CD14-positive monocyte (primary cell): ENCODE measurements at regions not wholly inside any gene's neighbourhood (a gene's known extent, or its start where the extent isn't known, plus 50 kb on each side); places are given as distances from the start of the nearest gene placed in this dataset.

Experiments used
- DNase-seq, 3 donors: peaks; one replicate each; pipeline ENCODE4 v3.0.0-alpha.2; 2011 to 2022
- H2AFZ ChIP-seq: 2 replicates; pipeline ENCODE4 v1.6.0; 2012; ENCODE audit warnings: mild to moderate bottlenecking, low read depth, low read length, inconsistent platforms; ENCODE audit not compliant: insufficient read depth, poor library complexity, severe bottlenecking
- H3K27ac ChIP-seq, 2 donors: 1 replicate in 1 of 2; 2 replicates in 1 of 2; pipeline ENCODE4 v1.5.1; 2012 to 2013; ENCODE audit warnings: low read length in 2 of 2, control low read depth in 1 of 2, inconsistent platforms in 1 of 2, low read depth in 1 of 2, mild to moderate bottlenecking in 1 of 2
- H3K27me3 ChIP-seq, 2 donors: one replicate each; pipeline versions ENCODE4 v1.6.0 to v1.6.1; 2011 to 2013; ENCODE audit warnings: low read length in 2 of 2; ENCODE audit not compliant: control insufficient read depth in 2 of 2, insufficient read depth in 2 of 2
- H3K36me3 ChIP-seq, 2 donors: replicated peaks in 1 of 2; 1 replicate in 1 of 2; 2 replicates in 1 of 2; pipeline versions ENCODE4 v1.5.1 to v1.6.1; 2012 to 2013; ENCODE audit warnings: low read length in 2 of 2, control low read depth in 1 of 2, inconsistent platforms in 1 of 2, mild to moderate bottlenecking in 1 of 2; ENCODE audit not compliant: insufficient read depth in 2 of 2, control insufficient read depth in 1 of 2
- H3K4me1 ChIP-seq, 2 donors: 1 replicate in 1 of 2; 2 replicates in 1 of 2; pipeline versions ENCODE4 v1.5.1 to v1.6.1; 2012 to 2013; ENCODE audit warnings: low read length in 2 of 2, control low read depth in 1 of 2, inconsistent platforms in 1 of 2, mild to moderate bottlenecking in 1 of 2, moderate library complexity in 1 of 2; ENCODE audit not compliant: insufficient read depth in 2 of 2, control insufficient read depth in 1 of 2
- H3K4me2 ChIP-seq: replicated peaks from 2 replicates; pipeline ENCODE3; 2012; ENCODE audit warnings: low read length, moderate library complexity, mild to moderate bottlenecking; ENCODE audit not compliant: poor library complexity, severe bottlenecking; ENCODE audit errors: extremely low read depth
- H3K4me3 ChIP-seq, 3 experiments: fragments of 200-600 bp in 1 of 3; sonication (generic) in 1 of 3; replicated peaks in 1 of 3; 1 replicate in 2 of 3; 2 replicates in 1 of 3; pipeline ENCODE4 v1.5.1; 2011 to 2013; ENCODE audit warnings: low read length in 3 of 3, mild to moderate bottlenecking in 3 of 3, control low read depth in 2 of 3, low read depth in 2 of 3, inconsistent platforms in 1 of 3, moderate library complexity in 1 of 3
- H3K79me2 ChIP-seq: 2 replicates; pipeline ENCODE4 v1.6.0; 2012; ENCODE audit warnings: mild to moderate bottlenecking, control low read depth, inconsistent platforms, low read length, moderate library complexity; ENCODE audit not compliant: insufficient read depth
- H3K9ac ChIP-seq: 2 replicates; pipeline ENCODE4 v1.6.0; 2017; ENCODE audit warnings: low read length, mild to moderate bottlenecking; ENCODE audit not compliant: insufficient read depth, poor library complexity, severe bottlenecking
- H3K9me3 ChIP-seq, 2 donors: replicated peaks in 1 of 2; 1 replicate in 1 of 2; 2 replicates in 1 of 2; pipeline versions ENCODE4 v1.5.1 to v1.6.1; 2012 to 2013; ENCODE audit warnings: low read length in 2 of 2, control low read depth in 1 of 2; ENCODE audit not compliant: control insufficient read depth in 1 of 2, insufficient read depth in 1 of 2
- H4K20me1 ChIP-seq: 2 replicates; pipeline ENCODE4 v1.6.0; 2012; ENCODE audit warnings: mild to moderate bottlenecking, low read length, control low read depth, moderate library complexity; ENCODE audit not compliant: insufficient read depth
- H3K27ac Mint-ChIP-seq, 7 donors: one replicate each; pipeline ENCODE4 v1.8.0; 2020; ENCODE audit warnings: mild to moderate bottlenecking in 7 of 7, mixed read lengths in 7 of 7, moderate library complexity in 6 of 7, inconsistent platforms in 2 of 7
- H3K27me3 Mint-ChIP-seq, 3 donors: one replicate each; pipeline ENCODE4 v1.8.0; 2021 to 2022; ENCODE audit warnings: low read depth in 3 of 3, mild to moderate bottlenecking in 3 of 3, mixed read lengths in 3 of 3, moderate library complexity in 3 of 3, inconsistent platforms in 1 of 3
- H3K36me3 Mint-ChIP-seq, 2 donors: one replicate each; pipeline ENCODE4 v1.8.0; 2020; ENCODE audit warnings: mixed read lengths in 2 of 2, inconsistent platforms in 1 of 2, mild to moderate bottlenecking in 1 of 2
- H3K4me1 Mint-ChIP-seq: one replicate; pipeline ENCODE4 v1.8.0; 2020; ENCODE audit warnings: mild to moderate bottlenecking, mixed read lengths
- H3K4me3 Mint-ChIP-seq, 2 donors: one replicate each; pipeline ENCODE4 v1.8.0; 2020; ENCODE audit warnings: mild to moderate bottlenecking in 2 of 2, mixed read lengths in 2 of 2, moderate library complexity in 1 of 2
- H3K9me3 Mint-ChIP-seq, 7 donors: one replicate each; pipeline ENCODE4 v1.8.0; 2020 to 2022; ENCODE audit warnings: mixed read lengths in 7 of 7, mild to moderate bottlenecking in 6 of 7, moderate library complexity in 6 of 7, inconsistent platforms in 2 of 7
- WGBS: methylation state at CpG from one replicate; pipeline ENCODE4 v1.1.5; 2013; ENCODE audit warnings: missing lambda C conversion rate; ENCODE audit not compliant: insufficient coverage; 5-methylcytosine and 5-hydroxymethylcytosine counted together
- intact Hi-C, 2 donors: fragments of 100-400 bp; cut with micrococcal nuclease; formaldehyde crosslinking; loops; one replicate each; pipeline versions ENCODE4 v1.15.0 to v1.15.1; 2023
- TF ChIP-seq, protein P1 (sequence below): fragments of 200-600 bp; IDR thresholded peaks from one replicate; pipeline ENCODE4 v1.8.0; 2022; ENCODE audit warnings: antibody characterized with exemption, mild to moderate bottlenecking

DNA sequence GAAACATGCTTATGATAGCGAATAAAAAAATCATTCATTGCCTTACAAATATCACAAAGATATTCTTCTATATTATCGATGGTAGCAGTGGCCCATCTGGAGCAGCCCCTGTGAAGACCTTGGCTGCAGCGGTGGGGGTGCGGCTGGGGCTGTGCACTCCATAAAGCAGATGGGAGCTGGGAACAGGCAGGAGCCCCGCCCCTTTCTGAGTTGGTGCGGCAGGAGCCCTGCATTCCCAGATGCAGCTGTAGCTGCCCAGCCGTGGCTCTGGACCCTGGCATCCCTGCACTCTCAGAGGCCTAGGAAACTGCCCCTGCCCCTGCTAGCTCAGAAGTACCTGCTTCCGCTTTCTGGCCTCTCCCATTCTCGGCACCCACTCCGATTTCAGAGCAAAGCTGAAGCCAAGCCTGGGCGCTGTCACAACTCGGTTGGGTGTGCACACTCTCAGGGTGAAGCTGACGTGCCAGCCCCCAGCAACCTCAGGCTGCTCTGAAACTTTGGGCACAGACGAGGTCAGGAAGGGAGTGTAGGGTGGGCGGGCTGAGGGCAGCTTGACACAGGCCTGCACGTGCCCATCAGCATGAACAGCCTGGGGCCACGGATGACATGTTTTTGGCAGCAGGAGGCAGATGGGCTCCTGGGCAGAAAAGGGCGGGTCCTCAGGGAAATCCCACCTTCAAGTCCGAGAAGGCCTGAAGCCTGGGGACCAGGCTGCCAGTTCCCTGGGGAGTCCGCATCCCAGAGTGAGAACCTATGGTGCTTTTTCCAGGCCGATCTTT, 1440.8 kb upstream of the ACO1 start:
- H3K27me3 Mint-ChIP-seq: no peaks in the 10 kb centered on the region
- H3K9me3 Mint-ChIP-seq: peaks cover 0 to 15% (median 6%) of the 10 kb centered on the region in 7 donors
- no peak for DNase-seq
- Histone ChIP-seq H3K4me2 (no peak overlapping the region), H3K36me3 (no peaks in the 10 kb centered on the region), H3K9ac (no peak overlapping the region), H3K27ac (no peak overlapping the region), H4K20me1 (no peaks in the 10 kb centered on the region), H2AFZ (no peak overlapping the region), H3K4me3 (no peak overlapping the region), H3K79me2 (no peaks in the 10 kb centered on the region), H3K4me1 (no peaks in the 10 kb centered on the region), H3K9me3 (peaks cover 0 to 18% of the 10 kb centered on the region in 2 donors), H3K27me3 (no peaks in the 10 kb centered on the region)
- WGBS: 90% methylated on average over 17 of the region's 21 CpGs
- H3K27ac Mint-ChIP-seq: no peak overlapping the region
- TF ChIP-seq, protein P1, sequence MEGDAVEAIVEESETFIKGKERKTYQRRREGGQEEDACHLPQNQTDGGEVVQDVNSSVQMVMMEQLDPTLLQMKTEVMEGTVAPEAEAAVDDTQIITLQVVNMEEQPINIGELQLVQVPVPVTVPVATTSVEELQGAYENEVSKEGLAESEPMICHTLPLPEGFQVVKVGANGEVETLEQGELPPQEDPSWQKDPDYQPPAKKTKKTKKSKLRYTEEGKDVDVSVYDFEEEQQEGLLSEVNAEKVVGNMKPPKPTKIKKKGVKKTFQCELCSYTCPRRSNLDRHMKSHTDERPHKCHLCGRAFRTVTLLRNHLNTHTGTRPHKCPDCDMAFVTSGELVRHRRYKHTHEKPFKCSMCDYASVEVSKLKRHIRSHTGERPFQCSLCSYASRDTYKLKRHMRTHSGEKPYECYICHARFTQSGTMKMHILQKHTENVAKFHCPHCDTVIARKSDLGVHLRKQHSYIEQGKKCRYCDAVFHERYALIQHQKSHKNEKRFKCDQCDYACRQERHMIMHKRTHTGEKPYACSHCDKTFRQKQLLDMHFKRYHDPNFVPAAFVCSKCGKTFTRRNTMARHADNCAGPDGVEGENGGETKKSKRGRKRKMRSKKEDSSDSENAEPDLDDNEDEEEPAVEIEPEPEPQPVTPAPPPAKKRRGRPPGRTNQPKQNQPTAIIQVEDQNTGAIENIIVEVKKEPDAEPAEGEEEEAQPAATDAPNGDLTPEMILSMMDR: no peak
- H3K36me3 Mint-ChIP-seq: no peaks in the 10 kb centered on the region
- intact Hi-C loops: no loop called here
- no peaks in the 10 kb centered on the region for H3K4me1 Mint-ChIP-seq
- H3K4me3 Mint-ChIP-seq: no peak overlapping the region

DNA sequence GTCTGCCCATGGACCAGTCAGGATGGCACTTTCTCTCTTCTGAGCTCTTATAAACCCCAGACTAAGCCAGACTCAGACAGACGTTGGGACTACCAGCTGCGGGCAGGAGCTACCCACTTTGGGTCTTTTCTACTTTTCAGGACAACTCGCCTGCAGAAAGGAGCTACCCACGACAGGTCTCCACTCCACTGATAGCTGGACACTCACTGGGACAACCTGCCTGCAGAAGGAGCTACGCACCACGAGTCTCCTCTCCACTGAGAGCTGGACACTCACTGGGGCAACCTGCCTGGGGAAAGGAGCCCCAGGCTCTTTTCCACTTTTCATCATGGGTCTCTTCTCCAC, 1440.2 kb upstream of the ACO1 start:
- no peaks in the 10 kb centered on the region for H4K20me1 ChIP-seq
- no peaks in the 10 kb centered on the region for H3K36me3 ChIP-seq
- H3K9me3 ChIP-seq: peaks cover 0 to 18% of the 10 kb centered on the region in 2 donors
- H3K27me3 ChIP-seq: no peaks in the 10 kb centered on the region
- H3K9ac ChIP-seq: no peak overlapping the region
- H3K27me3 Mint-ChIP-seq: no peaks in the 10 kb centered on the region
- TF ChIP-seq, protein P1: no peak
- no peak overlapping the region for H3K4me3 Mint-ChIP-seq
- no peaks in the 10 kb centered on the region for H3K4me1 ChIP-seq
- H3K4me2 ChIP-seq: no peak overlapping the region
- H3K27ac ChIP-seq: no peak overlapping the region
- no peak overlapping the region for H3K27ac Mint-ChIP-seq
- H3K4me1 Mint-ChIP-seq: no peaks in the 10 kb centered on the region
- H3K9me3 Mint-ChIP-seq: peaks cover 0 to 15% (median 6%) of the 10 kb centered on the region in 7 donors
- H2AFZ ChIP-seq: no peak overlapping the region
- H3K4me3 ChIP-seq: no peak overlapping the region
- no peaks in the 10 kb centered on the region for H3K36me3 Mint-ChIP-seq
- WGBS: 88% methylated on average over 6 of the region's 6 CpGs
- H3K79me2 ChIP-seq: no peaks in the 10 kb centered on the region
- DNase-seq: no peak
- intact Hi-C loops: no loop called here
